ENCODE measurements at regions not wholly inside any gene's neighbourhood (a gene's known extent, or its start where the extent isn't known, plus 50 kb on each side); places are given as distances from the start of the nearest gene placed in this dataset.

DNA sequence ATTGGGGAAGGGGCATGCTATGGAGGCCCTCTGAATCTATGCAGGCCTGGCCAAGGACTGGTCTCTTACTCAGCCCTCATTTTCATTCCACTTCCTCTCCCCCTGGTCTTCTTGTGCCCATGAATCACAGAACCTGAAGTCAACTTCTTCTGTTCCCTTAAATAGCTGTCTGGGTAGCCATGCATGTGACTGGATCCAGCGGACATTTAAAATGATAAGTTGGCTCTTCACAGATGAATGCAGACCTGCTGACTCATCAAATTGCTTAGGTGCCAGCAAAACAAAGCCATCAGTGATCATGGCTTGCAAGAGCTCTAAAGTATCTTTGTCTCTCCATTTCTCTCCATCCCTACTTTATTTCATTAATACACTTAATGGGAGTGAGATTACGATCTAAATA lies 90.1 kb upstream of the CADPS start:
- TF ChIP-seq EZH2 (IDR thresholded peaks at IDR 0.05; ENCODE audit: insufficient read depth, low read length) (no peak), CTCF (IDR thresholded peaks at IDR 0.05; ENCODE audit: insufficient read depth, low read depth, low read length) (no peak)
